GM19467 (cell line): ENCODE measurements at regions not wholly inside any gene's neighbourhood (a gene's known extent, or its start where the extent isn't known, plus 50 kb on each side); places are given as distances from the start of the nearest gene placed in this dataset.
"Not testable (repeated sequence)": the region's sequence is repeated elsewhere in the genome, so short reads cannot be mapped to it uniquely, and the experiment has no call there.

Experiments
- ATAC-seq: cut with Tn5 transposase; IDR thresholded peaks from one replicate; pipeline ENCODE4 v1.9.1; 2021; ENCODE audit warnings: mild to moderate bottlenecking, moderate library complexity; ENCODE audit not compliant: unreplicated experiment

DNA sequence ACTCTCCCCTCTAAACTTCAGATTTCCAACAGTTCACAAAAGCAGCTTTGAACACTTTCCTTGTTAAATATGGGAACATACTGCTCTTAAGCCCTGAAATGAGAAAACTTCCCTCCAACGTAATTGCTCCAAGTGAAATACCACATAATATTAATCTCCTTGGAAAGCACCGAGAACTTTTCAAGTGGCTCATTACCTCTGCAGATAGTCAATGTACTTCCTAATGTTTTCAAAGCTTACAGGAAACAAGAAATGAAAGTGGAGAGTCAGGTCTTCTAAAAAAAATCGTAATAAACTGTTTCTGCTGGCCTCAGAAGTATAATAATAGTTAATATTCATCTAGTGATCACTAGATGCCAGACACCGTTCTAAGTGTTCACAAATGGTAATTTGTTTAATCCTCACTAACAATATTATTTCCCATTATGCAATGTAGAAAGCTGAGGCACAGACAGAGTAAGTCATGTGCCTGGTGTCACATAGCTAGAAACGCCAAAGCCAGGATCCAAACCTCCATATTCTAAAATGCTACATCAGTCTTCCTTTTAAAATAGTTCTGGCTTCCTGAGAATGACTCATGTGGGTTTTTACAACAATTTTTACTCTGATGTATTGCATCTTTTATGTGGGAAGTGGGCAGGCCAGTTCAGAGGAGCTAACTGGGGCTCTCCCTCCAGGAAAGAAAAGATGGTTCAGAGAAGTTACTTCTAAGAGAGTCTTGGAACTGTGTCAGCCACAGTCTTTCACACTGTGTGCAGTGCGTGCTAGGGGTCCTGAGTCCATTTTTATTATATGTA, 177.2 kb downstream of the PLPPR4 start:
- ATAC-seq = no peak

DNA sequence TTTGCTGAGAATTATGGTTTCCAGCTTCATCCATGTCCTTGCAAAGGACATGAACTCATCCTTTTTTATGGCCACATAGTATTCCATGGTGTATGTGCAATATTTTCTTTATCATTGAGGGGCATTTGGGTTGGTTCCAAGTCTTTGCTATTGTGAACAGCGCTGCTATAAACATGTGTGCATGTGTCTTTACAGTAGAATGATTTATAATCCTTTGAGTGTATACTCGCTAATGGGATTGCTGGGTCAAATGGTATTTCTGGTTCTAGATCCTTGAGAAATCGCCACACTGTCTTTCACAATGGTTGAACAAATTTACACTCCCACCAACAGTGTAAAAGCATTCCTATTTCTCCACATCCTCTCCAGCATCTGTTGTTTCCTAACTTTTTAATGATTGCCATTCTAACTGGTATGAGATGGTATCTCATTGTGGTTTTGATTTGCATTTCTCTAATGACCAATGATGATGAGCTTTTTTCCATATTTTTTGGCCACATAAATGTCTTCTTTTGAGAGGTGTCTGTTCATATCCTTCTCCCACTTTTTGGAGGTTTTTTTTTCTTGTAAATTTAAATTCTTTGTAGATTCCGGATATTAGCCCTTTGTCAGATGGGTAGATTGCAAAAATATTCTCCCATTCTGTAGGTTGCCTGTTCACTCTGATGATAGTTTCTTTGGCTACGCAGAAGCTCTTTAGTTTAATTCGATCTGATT, 180.1 kb downstream of the PLPPR4 start:
- ATAC-seq = not testable (repeated sequence)

DNA sequence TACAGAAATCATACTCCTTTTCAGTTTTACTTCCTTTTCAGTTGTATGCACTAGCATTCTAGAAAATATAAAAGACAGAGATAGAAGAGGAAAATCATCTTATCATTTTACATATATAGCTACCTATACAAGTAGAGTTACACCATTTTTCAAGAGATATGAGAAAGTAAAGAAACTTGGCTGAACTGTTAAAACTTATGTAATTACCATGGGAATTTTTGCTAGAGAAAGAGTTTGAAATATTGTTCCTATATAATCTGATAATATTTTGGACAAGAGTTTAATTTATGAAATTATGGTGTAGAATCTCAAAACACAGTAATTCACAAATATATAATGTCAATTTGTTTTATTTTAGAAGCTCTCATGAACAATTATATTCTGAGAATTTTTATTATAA, 180.8 kb downstream of the PLPPR4 start:
- ATAC-seq = no peak

DNA sequence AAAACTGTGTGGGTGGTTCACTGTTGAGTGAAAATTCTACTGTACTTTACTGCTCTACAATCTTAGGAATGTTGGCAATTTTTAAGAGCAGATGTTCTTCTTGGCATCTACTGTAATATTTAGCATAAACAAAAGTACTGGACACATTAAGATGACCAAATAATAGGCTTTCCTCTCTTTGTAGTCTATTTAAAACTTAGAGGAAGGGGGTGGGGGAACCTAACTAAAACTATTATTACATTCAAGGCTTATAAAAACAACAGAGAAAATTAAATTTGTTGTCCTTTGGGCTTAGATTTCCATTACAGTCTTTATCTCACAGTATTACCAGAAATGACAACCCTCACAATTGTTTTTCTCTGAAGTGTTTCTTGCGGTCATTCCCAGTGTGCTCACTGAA, 181.2 kb downstream of the PLPPR4 start:
- ATAC-seq = no peak

DNA sequence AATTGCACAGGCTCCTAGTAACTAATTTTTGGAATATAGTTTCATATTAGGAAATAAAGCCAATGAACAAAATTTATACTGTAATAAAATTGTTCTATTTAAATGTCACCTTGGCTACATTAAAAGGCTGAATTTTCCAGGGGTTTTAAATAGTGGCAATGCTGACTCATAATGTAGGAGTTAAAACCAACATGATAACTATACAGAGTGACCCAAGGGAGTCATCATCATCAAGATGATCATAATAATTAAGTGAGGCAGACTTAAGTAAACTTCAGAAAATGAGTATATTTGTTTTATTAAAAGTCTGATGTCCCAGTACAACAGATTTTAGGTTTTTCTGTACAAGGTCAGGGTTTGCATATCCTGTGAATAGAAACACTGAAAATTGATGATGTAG, 183.4 kb downstream of the PLPPR4 start:
- ATAC-seq = no peak

DNA sequence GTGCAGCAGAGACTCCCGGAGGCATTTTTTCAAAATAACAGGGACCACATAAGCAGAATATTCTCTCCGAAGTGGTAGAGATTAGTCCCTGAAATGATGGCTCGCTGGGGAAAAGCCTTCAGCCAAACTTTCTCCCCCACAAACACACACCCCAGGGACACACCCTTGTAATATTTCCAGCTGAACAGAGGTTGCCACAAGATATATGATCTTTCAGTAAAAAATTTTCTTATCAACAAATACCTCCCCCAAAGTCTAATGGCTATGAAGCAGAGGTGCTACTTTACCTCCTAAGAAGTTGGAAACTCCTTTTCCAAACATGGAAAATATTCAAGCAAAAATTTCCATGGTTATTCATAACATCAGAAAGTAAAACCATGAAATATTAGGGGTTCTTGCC, 190.2 kb upstream of the PALMD start:
- no peak for ATAC-seq

DNA sequence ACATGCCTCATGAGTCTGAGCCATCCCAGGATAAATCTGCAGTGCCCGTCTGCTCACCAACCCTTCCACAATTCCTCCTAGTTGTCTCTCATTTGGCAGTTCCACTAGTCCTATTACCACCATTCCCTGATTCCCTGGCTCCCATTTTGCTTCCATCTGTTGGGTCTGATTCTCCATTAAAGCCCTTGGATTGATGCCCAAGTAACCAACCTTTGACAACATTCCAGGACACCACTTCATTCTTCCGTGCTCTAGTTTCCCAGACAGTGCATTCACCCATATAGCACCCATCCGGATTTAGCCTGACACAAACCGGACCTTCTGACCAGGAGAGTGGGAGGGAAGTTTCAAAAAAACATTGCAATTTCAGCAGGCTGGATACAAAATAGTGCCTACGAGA, 189.4 kb upstream of the PALMD start:
- ATAC-seq = no peak

DNA sequence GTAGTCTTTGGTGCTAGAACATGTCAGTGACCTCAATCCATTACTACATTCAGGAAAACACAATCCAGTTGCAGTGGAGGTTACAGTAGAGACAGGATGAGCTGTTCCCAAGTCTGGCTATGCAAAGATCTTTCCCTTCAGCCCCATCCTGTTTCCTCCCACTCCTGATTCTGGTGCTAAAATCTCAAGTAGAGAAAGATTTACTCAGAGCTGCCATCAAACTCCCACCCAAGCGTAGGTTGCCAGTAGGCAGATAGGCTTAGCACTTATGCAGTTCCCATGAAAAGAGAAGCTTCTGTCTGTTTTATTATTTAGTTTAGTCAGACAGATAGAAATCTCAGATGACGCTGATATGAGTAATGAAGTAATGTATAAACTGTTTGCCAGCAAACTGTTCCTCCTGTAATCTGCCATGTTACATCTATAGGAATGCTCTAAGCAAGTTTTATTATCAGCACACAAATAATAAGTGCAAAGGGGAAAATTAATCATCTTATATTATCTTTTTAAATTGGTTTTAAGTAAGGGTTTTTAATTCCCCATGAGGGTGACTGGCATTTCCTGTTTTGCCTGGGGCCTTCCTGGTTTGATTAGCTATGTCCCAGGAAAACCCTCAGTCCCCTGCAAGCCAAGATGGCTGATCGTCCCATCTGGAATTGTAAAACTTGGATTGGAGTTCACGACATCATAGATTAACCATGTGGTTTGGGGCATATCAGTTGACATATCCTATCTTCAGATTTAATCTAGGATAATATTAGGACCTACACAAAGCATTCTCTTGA, 188.3 kb upstream of the PALMD start:
- ATAC-seq = no peak

DNA sequence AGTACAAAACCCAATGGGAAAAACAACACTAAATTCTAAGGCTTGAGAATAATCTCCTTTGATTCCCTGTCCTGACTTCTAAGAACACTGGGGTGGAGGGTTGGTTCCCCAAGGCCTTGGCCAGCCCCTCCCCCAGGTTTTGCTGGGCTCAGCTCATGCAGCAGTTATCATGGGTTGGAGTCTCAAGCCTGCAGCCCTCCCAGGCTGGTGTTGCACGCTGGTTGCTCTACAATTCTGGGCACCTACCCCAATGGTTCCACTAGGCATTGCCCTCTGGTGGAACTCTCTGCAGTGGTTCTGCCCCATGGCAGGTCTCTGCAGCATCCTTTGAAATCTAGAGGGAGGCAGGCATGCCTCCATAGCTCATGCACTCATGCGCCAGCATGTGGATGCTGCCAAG, 184.4 kb upstream of the PALMD start:
- ATAC-seq = no peak

DNA sequence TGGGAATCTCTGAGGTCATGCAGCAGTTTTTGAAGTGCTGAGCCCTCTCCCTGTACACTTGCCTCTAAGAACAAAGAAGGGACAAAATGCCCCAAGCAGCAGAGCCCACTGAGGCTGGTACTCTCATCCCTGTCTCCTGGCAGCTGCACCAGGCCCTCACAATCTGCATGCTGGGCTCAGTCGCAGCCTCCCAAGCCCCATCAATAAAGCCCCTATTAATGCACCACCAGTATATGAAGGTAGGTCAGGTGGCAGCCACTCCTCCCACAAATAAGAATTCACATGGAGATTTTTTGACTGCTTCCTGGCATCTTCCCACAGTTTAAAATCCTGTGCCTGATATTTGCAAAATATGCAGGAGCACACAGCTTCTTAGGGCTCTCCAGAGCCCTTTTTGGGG, 181.2 kb upstream of the PALMD start:
- no peak for ATAC-seq

DNA sequence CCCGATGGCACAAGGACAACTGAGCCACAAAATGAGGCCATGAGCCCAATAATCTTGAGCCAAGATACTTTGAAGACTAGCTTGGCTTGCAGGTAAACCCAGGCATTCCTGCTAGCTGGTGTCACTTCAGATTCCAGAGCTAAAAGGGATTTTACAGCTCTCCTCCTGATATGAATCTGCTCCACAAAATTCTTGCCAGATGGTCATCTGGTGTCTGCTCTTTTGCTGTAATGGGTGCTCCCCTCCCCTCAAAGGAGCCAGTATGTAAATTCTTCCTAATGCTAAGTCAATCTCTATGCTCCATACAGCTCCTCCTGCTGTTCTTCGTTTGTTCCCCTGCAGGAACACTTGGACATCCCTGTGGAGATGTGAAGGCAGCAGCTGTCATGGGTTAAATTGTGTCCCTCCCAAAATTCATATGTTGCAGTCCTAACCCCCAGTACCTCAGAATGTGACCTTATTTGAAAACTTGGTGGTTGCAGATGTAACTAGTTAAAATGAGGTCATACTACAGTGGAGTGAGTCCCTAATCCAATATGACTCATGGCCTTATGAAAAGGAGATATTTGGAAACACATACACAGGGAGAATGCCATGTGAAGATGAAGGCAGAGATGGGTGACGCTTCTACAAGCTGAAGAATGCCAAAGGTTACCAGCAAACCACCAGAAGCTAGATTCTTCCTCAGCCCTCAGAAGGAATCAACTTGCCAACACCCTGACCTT, 180.6 kb upstream of the PALMD start:
- no peak for ATAC-seq

DNA sequence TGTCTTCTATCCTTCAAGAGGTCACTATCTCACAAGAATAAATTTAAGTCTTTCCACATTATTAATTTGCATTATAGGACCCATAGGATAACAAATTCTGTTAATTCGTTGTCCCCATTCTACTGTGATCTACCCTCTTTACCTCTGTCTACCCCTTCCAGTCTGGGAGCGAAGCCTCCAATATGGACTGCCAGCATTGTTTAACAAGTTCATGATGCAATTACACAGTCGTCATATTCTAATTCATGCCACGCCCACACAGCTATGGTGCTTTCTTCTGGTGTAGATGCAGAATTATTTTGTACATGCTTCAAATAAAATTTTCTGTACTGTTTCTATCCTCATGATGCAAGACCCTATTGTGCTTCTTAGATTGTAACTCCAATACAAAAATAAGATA, 178.3 kb upstream of the PALMD start:
- no peak for ATAC-seq

DNA sequence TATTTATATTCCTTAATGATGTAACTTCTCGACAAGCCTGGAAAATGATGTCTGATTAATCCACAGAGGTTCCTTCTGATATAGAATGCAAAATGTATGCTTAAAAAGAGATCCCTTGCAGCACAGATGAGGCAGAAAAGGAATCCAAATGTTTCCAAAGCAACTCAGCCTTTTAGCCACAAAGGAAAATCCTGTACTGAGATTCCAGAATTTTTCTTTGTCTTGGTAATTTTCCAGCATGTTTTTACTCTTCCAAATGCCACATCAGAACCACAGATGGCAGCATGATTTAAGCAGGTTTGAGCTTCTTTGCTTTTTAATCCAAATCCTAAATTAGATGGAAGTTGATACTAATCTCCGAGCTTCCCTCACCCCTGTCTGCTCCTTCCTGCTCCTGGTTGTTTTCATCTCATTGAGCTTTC, 176.4 kb upstream of the PALMD start:
- no peak for ATAC-seq

DNA sequence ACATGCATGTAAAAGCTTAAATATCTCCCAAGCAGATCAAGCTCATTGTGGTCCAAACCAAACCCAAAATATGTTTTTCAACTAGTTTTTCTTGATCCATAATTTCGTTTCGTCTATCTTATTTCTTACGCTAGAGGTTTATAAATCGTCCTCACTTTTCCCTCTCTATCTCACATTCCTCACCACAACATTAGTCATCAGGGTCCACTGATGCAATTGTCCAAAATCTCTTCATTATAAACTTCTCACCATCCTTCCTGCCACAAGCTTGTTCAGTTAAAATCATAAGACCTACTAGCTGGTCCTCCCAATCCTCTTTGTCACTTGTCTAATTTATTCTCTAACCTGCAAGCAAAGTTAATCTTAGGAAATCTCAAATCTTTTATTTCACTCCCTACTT, 173.0 kb upstream of the PALMD start:
- ATAC-seq = no peak

DNA sequence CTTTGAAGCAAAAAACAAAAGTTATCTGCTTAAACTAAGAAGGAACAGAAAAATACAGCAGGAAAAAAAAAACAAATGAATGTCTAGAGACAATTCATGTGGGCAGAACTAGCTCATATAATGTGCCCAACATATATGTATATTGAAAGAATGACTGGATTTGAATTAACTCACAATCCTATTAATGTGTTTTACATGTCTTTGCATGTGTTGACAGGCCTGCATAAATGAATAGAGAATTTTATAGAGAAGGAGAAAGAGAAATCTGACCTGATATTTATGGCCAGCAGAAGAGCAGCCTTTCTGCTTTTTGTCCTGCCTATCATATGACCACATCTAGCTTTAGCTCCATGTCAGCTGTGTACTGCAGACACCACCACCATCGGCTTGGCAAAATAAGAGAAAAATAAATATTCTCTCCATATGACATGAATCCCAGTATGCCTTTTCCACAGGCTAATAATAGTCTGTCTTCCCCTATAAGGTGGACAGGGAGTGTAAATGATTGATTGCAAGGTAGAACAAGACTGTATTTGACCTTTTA, 171.5 kb upstream of the PALMD start:
- no peak for ATAC-seq

DNA sequence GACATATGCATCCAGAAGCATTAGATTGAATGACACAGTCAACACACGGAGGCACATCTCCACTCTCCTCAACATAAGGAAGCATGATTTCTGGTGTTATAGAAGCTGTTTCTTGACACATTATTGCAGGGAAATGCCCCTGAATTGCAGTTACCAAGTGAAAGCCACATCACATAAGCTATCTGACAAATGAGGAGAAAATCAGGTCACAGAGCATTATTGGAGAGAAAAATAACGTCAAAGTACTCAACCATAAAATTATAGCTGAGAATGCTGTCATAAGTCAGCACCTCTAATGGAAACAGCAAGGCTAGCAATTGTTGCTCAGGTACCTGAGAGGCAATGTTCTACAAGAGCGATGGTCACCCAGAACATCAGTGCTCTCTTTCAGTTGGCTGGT, 169.9 kb upstream of the PALMD start:
- no peak for ATAC-seq

DNA sequence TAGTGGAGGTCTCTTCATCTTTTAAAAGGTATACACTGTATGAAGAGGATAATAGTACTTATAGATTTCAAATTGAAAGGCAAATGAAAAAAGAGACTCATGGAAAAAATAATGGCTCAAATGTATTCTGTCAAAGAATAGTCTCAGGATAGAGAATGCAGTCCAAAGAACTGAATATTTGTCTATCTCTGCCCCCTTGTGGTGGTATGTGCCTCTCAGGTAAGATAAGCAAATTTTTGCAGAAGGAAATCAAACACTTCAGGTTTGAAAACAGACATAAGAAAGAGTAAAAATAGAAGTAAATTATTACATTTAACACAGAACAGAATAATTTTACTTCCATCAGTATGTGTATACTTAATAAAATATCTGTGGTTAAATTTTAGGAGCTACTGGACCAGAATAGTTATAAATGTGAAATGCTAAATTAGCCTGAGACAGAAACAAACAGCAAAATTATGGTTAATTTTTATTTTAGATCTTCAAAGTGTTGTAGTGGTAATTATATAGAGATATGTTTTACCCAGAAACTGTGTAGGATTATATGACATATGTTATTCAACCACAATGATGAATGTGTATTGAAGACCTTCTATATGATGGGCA, 164.4 kb upstream of the PALMD start:
- peak; percentile 72 for ATAC-seq

DNA sequence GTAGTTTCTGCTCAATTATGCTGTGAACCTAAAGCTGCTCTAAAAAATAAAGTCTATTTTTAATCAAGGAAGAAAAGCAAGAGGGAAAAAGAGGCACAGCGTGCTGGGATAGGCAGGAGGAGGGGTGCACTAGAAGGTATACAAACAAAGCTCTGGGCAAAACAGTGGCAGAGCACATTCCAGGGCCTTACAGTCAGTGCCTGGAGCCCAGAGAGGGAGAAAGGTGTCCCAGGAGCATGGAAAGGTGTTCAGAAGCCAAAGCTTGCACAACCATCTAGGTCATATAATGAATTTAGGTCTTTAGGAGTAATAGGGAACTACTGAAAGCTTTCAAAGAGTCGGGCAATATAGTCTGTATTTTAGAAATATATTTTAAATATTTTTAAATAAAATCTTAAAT, 163.6 kb upstream of the PALMD start:
- no peak for ATAC-seq

DNA sequence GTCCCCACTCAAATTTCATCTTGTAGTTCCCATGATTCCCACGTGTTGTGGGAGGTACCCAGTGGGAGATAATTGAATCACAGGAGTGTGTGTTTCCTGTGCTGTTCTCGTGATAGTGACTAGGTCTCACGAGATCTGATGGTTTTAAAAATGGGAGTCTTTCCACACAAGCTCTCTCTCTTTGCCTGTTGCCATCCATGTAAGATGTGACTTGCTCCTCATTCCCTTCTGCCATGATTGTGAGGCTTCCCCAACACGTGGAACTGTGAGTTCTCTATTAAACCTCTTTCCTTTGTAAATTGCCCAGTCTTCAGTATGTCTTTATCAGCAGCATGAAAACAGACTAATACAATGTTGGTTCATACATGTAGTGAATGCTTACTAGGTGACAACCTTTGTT, 163.2 kb upstream of the PALMD start:
- no peak for ATAC-seq

DNA sequence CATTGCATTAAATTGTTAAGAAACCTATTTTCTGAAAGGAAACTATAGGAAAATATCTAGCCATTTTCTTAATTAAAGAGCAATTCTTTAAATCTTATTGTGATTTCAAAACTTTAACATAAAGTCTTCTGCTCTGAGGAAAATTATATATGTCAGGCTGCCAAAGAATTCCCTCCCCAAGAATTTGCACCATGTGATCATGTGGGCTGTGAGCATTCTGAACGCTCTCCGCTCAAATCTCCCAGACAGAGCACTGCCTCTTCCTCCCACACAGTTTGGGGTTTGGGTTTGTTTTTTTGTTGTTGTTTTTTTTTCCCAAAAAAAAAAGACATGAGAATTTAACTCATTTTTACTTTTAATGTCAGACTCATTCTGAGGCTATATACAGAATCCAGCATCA, 155.9 kb upstream of the PALMD start:
- ATAC-seq = no peak
